ENCODE measurements at regions not wholly inside any gene's neighbourhood (a gene's known extent, or its start where the extent isn't known, plus 50 kb on each side); places are given as distances from the start of the nearest gene placed in this dataset.

DNA sequence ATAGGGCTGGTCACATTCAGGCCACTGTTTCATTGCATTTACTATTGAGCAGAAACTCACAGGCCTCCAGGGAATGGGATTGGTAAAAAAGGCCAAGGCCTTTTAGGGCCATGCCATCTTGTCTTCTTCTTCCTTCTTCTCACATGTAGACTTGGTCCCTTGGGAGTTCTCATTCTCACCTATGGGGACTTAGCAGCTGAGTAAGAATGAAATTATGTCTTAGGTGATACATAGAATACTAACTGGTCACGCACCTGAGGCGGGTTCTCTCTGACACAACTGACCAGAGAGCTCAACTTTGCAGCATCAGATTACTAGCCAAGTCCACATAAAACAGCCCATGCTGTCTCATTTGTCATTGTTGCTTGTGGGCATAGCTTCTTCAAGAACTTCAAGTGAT is 641.8 kb downstream of the EFNA5 start:
- H3K27ac ChIP-seq (ENCODE audit: low read depth, low read length): no peak overlapping the region
- H4K8ac ChIP-seq (ENCODE audit: low read depth, low read length): no peak overlapping the region
- no peaks in the 10 kb centered on the region for H3K79me2 ChIP-seq (ENCODE audit: control insufficient read depth, insufficient read depth, low read length)
- H4K5ac ChIP-seq (ENCODE audit: low read length): no peak overlapping the region
- no peak overlapping the region for H3K4ac ChIP-seq (ENCODE audit: low read depth, low read length)
- H3K9ac ChIP-seq (ENCODE audit: low read length): no peak overlapping the region
- WGBS (ENCODE audit: extremely low coverage, insufficient coverage, low lambda C conversion rate): no CpG with 5 or more reads among the region's 2 CpGs
- no peaks in the 10 kb centered on the region for H3K79me1 ChIP-seq (ENCODE audit: low read length)
- no peak overlapping the region for H2BK5ac ChIP-seq (ENCODE audit: low read length)
- no peak for DNase-seq
- H3K4me1 ChIP-seq (ENCODE audit: control insufficient read depth, low read depth, low read length): no peaks in the 10 kb centered on the region
- H2AK5ac ChIP-seq (ENCODE audit: low read length): no peak overlapping the region
- no peaks in the 10 kb centered on the region for H3K27me3 ChIP-seq (ENCODE audit: insufficient read depth, low read length, poor library complexity)
- H2BK120ac ChIP-seq (ENCODE audit: low read depth, low read length): no peak overlapping the region
- H3K36me3 ChIP-seq (ENCODE audit: control insufficient read depth, insufficient read depth, low read length): no peaks in the 10 kb centered on the region
- H3K56ac ChIP-seq (ENCODE audit: low read length): no peak overlapping the region
- H3K23ac ChIP-seq (ENCODE audit: low read length): no peak overlapping the region
- H2BK15ac ChIP-seq (replicated peaks; ENCODE audit: low read depth): no peak overlapping the region
- H3K18ac ChIP-seq (ENCODE audit: low read length): no peak overlapping the region
- no peak overlapping the region for H3K4me2 ChIP-seq (ENCODE audit: low read length)
- no peak overlapping the region for H3K4me3 ChIP-seq (ENCODE audit: low read length)

DNA sequence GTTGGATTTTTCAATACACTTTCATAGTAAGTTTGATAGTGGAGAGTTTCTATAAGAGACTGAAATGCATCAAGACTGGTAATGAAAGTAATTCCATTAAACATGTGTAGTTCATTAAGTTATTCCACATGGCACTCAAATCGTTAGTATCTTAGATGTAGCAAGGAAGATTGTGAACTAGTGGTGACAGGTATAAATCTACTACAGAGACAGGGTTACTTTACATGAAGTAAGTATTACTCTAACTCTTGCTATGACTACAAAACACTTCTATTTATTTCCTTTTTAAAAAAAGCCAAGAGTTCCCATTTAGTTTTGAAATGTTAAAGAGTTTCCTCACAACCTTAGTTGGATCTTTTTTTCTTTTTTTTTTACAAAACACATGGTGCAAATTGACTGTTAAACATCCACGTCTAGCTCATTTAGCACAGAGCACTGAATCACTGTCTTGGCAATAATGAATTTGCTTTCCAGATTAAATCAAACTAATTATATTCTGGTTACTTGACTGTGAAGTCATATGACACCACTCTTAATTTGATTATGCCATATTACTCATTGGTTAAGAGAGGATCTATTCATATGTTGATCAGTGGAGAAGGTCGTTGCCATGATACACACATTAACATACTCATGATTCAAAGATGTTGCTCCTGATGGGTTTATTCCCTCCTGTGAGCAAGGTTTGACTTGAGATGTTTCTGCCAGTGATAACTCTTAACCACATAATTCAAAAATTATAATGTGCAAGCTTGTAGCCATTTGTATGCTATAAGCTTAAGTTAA is 644.8 kb downstream of the EFNA5 start:
- Histone ChIP-seq H3K4me1 (ENCODE audit: control insufficient read depth, low read depth, low read length) (no peaks in the 10 kb centered on the region), H3K27ac (ENCODE audit: low read depth, low read length) (no peak overlapping the region), H2BK5ac (ENCODE audit: low read length) (no peak overlapping the region), H3K4me3 (ENCODE audit: low read length) (no peak overlapping the region), H3K79me1 (ENCODE audit: low read length) (no peaks in the 10 kb centered on the region), H3K36me3 (ENCODE audit: control insufficient read depth, insufficient read depth, low read length) (no peaks in the 10 kb centered on the region), H4K5ac (ENCODE audit: low read length) (no peak overlapping the region), H3K27me3 (ENCODE audit: insufficient read depth, low read length, poor library complexity) (no peaks in the 10 kb centered on the region), H3K79me2 (ENCODE audit: control insufficient read depth, insufficient read depth, low read length) (no peaks in the 10 kb centered on the region), H2AK5ac (ENCODE audit: low read length) (no peak overlapping the region), H3K4me2 (ENCODE audit: low read length) (no peak overlapping the region), H3K9ac (ENCODE audit: low read length) (no peak overlapping the region), H2BK15ac (replicated peaks; ENCODE audit: low read depth) (no peak overlapping the region), H3K18ac (ENCODE audit: low read length) (no peak overlapping the region), H4K8ac (ENCODE audit: low read depth, low read length) (no peak overlapping the region), H2BK120ac (ENCODE audit: low read depth, low read length) (no peak overlapping the region), H3K23ac (ENCODE audit: low read length) (no peak overlapping the region), H3K4ac (ENCODE audit: low read depth, low read length) (no peak overlapping the region), H3K56ac (ENCODE audit: low read length) (no peak overlapping the region)
- DNase-seq: peak; percentile 58
- no CpG with 5 or more reads among the region's 3 CpGs for WGBS (ENCODE audit: extremely low coverage, insufficient coverage, low lambda C conversion rate)

DNA sequence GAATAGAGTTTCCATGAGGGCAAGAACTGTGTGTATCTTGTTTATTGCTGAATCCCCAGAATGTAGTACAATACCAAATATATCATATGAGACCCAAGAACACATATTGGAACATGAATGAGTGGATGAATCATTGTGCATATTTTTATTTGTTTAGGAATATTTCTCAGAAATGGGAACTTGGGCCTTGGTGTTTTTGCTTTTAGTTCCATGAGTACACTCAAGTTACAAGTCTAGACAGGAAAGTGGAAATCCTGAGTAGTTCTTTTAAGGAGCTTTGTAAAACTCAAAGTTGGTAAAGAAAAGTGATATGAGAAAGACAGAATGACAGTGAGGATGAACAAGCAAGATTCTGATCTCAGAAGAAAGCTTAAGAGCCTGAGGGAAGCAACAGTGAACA is 647.0 kb downstream of the EFNA5 start:
- no peak overlapping the region for H2BK120ac ChIP-seq (ENCODE audit: low read depth, low read length)
- H3K79me2 ChIP-seq (ENCODE audit: control insufficient read depth, insufficient read depth, low read length): no peaks in the 10 kb centered on the region
- DNase-seq: no peak
- no peak overlapping the region for H4K8ac ChIP-seq (ENCODE audit: low read depth, low read length)
- H3K4me3 ChIP-seq (ENCODE audit: low read length): no peak overlapping the region
- H3K27me3 ChIP-seq (ENCODE audit: insufficient read depth, low read length, poor library complexity): no peaks in the 10 kb centered on the region
- no peak overlapping the region for H3K56ac ChIP-seq (ENCODE audit: low read length)
- H3K36me3 ChIP-seq (ENCODE audit: control insufficient read depth, insufficient read depth, low read length): no peaks in the 10 kb centered on the region
- H3K9ac ChIP-seq (ENCODE audit: low read length): no peak overlapping the region
- no peak overlapping the region for H3K23ac ChIP-seq (ENCODE audit: low read length)
- no peaks in the 10 kb centered on the region for H3K79me1 ChIP-seq (ENCODE audit: low read length)
- no peak overlapping the region for H3K4ac ChIP-seq (ENCODE audit: low read depth, low read length)
- H2AK5ac ChIP-seq (ENCODE audit: low read length): no peak overlapping the region
- no peak overlapping the region for H4K5ac ChIP-seq (ENCODE audit: low read length)
- no peak overlapping the region for H3K27ac ChIP-seq (ENCODE audit: low read depth, low read length)
- H3K4me1 ChIP-seq (ENCODE audit: control insufficient read depth, low read depth, low read length): no peaks in the 10 kb centered on the region
- no peak overlapping the region for H2BK5ac ChIP-seq (ENCODE audit: low read length)
- H2BK15ac ChIP-seq (replicated peaks; ENCODE audit: low read depth): no peak overlapping the region
- H3K4me2 ChIP-seq (ENCODE audit: low read length): no peak overlapping the region
- H3K18ac ChIP-seq (ENCODE audit: low read length): no peak overlapping the region

DNA sequence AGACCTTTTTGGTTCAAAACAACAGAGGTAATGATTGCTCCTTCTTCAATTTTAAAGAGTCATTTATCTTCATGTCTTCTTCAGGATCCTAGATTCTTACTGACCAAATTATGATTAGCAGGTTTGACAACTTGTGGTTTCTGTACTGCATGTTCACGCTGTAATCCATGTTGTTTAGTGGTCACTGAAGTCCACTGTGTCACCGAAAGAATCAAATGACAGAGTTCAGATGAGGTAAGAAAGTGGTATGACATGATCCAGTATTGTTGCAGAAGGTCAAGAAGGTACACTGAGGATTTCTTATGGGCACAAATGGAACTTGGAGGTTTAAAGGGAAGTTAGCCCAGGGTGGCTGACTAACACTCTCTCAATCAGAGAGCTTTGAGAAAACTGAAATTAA is 649.2 kb downstream of the EFNA5 start:
- no peaks in the 10 kb centered on the region for H3K27me3 ChIP-seq (ENCODE audit: insufficient read depth, low read length, poor library complexity)
- no peaks in the 10 kb centered on the region for H3K79me2 ChIP-seq (ENCODE audit: control insufficient read depth, insufficient read depth, low read length)
- no peak overlapping the region for H2AK5ac ChIP-seq (ENCODE audit: low read length)
- no peak overlapping the region for H4K8ac ChIP-seq (ENCODE audit: low read depth, low read length)
- H4K5ac ChIP-seq (ENCODE audit: low read length): no peak overlapping the region
- no peaks in the 10 kb centered on the region for H3K79me1 ChIP-seq (ENCODE audit: low read length)
- DNase-seq: no peak
- H3K4me3 ChIP-seq (ENCODE audit: low read length): no peak overlapping the region
- no peaks in the 10 kb centered on the region for H3K36me3 ChIP-seq (ENCODE audit: control insufficient read depth, insufficient read depth, low read length)
- WGBS (ENCODE audit: extremely low coverage, insufficient coverage, low lambda C conversion rate): no CpG with 5 or more reads among the region's 2 CpGs
- H3K23ac ChIP-seq (ENCODE audit: low read length): no peak overlapping the region
- H2BK120ac ChIP-seq (ENCODE audit: low read depth, low read length): no peak overlapping the region
- no peak overlapping the region for H3K4ac ChIP-seq (ENCODE audit: low read depth, low read length)
- no peak overlapping the region for H3K18ac ChIP-seq (ENCODE audit: low read length)
- H2BK5ac ChIP-seq (ENCODE audit: low read length): no peak overlapping the region
- H3K4me1 ChIP-seq (ENCODE audit: control insufficient read depth, low read depth, low read length): no peaks in the 10 kb centered on the region
- H2BK15ac ChIP-seq (replicated peaks; ENCODE audit: low read depth): no peak overlapping the region
- no peak overlapping the region for H3K9ac ChIP-seq (ENCODE audit: low read length)
- H3K56ac ChIP-seq (ENCODE audit: low read length): no peak overlapping the region
- no peak overlapping the region for H3K27ac ChIP-seq (ENCODE audit: low read depth, low read length)
- no peak overlapping the region for H3K4me2 ChIP-seq (ENCODE audit: low read length)

DNA sequence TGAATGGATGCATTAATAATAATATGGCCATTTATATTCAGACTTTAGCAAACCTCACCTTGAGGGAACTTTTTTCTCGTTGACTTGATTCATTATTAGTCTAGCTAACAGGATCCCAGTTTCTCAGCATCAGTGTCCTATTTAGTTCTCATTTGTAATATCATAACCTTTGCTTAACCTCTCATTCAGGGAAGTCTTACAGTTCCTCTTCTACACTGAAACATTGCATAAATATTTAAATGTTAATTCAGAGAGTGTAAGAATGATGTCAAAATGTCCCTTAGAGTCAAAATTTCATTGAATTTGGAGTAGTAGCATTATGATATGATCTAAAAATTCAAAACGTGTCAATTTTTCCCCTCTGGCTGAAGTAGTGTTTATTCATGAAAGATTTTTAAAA is 650.1 kb downstream of the EFNA5 start:
- no peak overlapping the region for H3K4me3 ChIP-seq (ENCODE audit: low read length)
- H3K56ac ChIP-seq (ENCODE audit: low read length): no peak overlapping the region
- H4K8ac ChIP-seq (ENCODE audit: low read depth, low read length): no peak overlapping the region
- H2BK15ac ChIP-seq (replicated peaks; ENCODE audit: low read depth): no peak overlapping the region
- no peak overlapping the region for H3K18ac ChIP-seq (ENCODE audit: low read length)
- H3K27me3 ChIP-seq (ENCODE audit: insufficient read depth, low read length, poor library complexity): no peaks in the 10 kb centered on the region
- no peak for DNase-seq
- H3K4ac ChIP-seq (ENCODE audit: low read depth, low read length): no peak overlapping the region
- H2BK120ac ChIP-seq (ENCODE audit: low read depth, low read length): no peak overlapping the region
- H3K36me3 ChIP-seq (ENCODE audit: control insufficient read depth, insufficient read depth, low read length): no peaks in the 10 kb centered on the region
- no peak overlapping the region for H3K27ac ChIP-seq (ENCODE audit: low read depth, low read length)
- no peaks in the 10 kb centered on the region for H3K79me1 ChIP-seq (ENCODE audit: low read length)
- H3K23ac ChIP-seq (ENCODE audit: low read length): no peak overlapping the region
- no peak overlapping the region for H4K5ac ChIP-seq (ENCODE audit: low read length)
- no peak overlapping the region for H2AK5ac ChIP-seq (ENCODE audit: low read length)
- H3K79me2 ChIP-seq (ENCODE audit: control insufficient read depth, insufficient read depth, low read length): no peaks in the 10 kb centered on the region
- no peak overlapping the region for H3K9ac ChIP-seq (ENCODE audit: low read length)
- no peak overlapping the region for H2BK5ac ChIP-seq (ENCODE audit: low read length)
- H3K4me2 ChIP-seq (ENCODE audit: low read length): no peak overlapping the region
- H3K4me1 ChIP-seq (ENCODE audit: control insufficient read depth, low read depth, low read length): no peaks in the 10 kb centered on the region
- no CpG with 5 or more reads among the region's 2 CpGs for WGBS (ENCODE audit: extremely low coverage, insufficient coverage, low lambda C conversion rate)

DNA sequence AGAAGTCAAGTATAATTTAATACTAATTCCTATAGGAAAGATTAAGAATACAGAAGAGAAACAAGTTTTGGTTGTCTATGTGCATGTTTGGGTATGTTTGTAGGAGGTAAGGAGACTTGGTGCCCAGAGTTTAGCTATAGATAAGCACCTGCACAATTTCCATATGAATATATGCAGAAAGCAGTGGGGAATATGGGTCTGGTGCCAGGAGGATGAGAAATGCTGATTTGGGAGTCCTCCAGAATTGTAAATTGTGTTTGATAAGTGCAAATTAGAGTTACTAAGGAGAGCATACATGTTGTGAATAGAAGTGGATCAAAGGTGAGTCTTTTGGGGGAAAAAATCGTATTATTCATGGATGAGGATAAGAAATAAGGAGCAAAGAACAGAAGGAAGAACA is 653.1 kb downstream of the EFNA5 start:
- no CpG with 5 or more reads among the region's 1 CpG for WGBS (ENCODE audit: extremely low coverage, insufficient coverage, low lambda C conversion rate)
- no peak overlapping the region for H3K56ac ChIP-seq (ENCODE audit: low read length)
- H3K36me3 ChIP-seq (ENCODE audit: control insufficient read depth, insufficient read depth, low read length): no peaks in the 10 kb centered on the region
- no peak overlapping the region for H4K8ac ChIP-seq (ENCODE audit: low read depth, low read length)
- no peaks in the 10 kb centered on the region for H3K79me2 ChIP-seq (ENCODE audit: control insufficient read depth, insufficient read depth, low read length)
- H3K4me3 ChIP-seq (ENCODE audit: low read length): no peak overlapping the region
- H3K79me1 ChIP-seq (ENCODE audit: low read length): no peaks in the 10 kb centered on the region
- H3K27ac ChIP-seq (ENCODE audit: low read depth, low read length): no peak overlapping the region
- H3K23ac ChIP-seq (ENCODE audit: low read length): no peak overlapping the region
- H3K18ac ChIP-seq (ENCODE audit: low read length): no peak overlapping the region
- no peak overlapping the region for H3K9ac ChIP-seq (ENCODE audit: low read length)
- H3K4me2 ChIP-seq (ENCODE audit: low read length): no peak overlapping the region
- H2AK5ac ChIP-seq (ENCODE audit: low read length): no peak overlapping the region
- H4K5ac ChIP-seq (ENCODE audit: low read length): no peak overlapping the region
- DNase-seq: no peak
- H3K27me3 ChIP-seq (ENCODE audit: insufficient read depth, low read length, poor library complexity): no peaks in the 10 kb centered on the region
- no peak overlapping the region for H2BK15ac ChIP-seq (replicated peaks; ENCODE audit: low read depth)
- no peak overlapping the region for H2BK120ac ChIP-seq (ENCODE audit: low read depth, low read length)
- no peaks in the 10 kb centered on the region for H3K4me1 ChIP-seq (ENCODE audit: control insufficient read depth, low read depth, low read length)
- H3K4ac ChIP-seq (ENCODE audit: low read depth, low read length): no peak overlapping the region
- no peak overlapping the region for H2BK5ac ChIP-seq (ENCODE audit: low read length)
